Stimulated activated CD4-positive, alpha-beta T cell treated with anti-CD3 and anti-CD28 coated beads, Interleukin-1b, Interleukin-23, amount 100 ng/mL, for 1 hour (primary cell): ENCODE measurements at regions not wholly inside any gene's neighbourhood (a gene's known extent, or its start where the extent isn't known, plus 50 kb on each side); places are given as distances from the start of the nearest gene placed in this dataset.
"Not testable (repeated sequence)": the region's sequence is repeated elsewhere in the genome, so short reads cannot be mapped to it uniquely, and the experiment has no call there.

Source experiments
- DNase-seq, 2 donors: peaks; one replicate each; pipeline ENCODE4 v3.0.0-alpha.2; 2020; ENCODE audit warnings: low read depth in 2 of 2

- no peak for DNase-seq
Measured at GRCh38 chr14:71327691-71328090, 420.4 kb downstream of the PCNX1 start.

GRCh38 chr14:71328183-71328582 is 420.9 kb downstream of the PCNX1 start:
- DNase-seq, result no peak

- no peak for DNase-seq
Measured at GRCh38 chr14:71328954-71329353, 421.7 kb downstream of the PCNX1 start.

- no peak for DNase-seq
Measured at GRCh38 chr14:71331403-71331802, 424.1 kb downstream of the PCNX1 start.

- no peak for DNase-seq
Measured at GRCh38 chr14:71332476-71332875, 425.2 kb downstream of the PCNX1 start.

- DNase-seq, result no peak
Measured at GRCh38 chr14:71333705-71334104, 426.4 kb downstream of the PCNX1 start.

- DNase-seq, result no peak
Measured at GRCh38 chr14:71336489-71337192, 429.4 kb downstream of the PCNX1 start.

GRCh38 chr14:71338153-71338552 is 430.9 kb downstream of the PCNX1 start:
- DNase-seq, result no peak

- no peak for DNase-seq
Measured at GRCh38 chr14:71339650-71340415, 432.6 kb downstream of the PCNX1 start.

- DNase-seq, result no peak
Measured at GRCh38 chr14:71341156-71341555, 433.9 kb downstream of the PCNX1 start.

- no peak for DNase-seq
Measured at GRCh38 chr14:71343724-71344123, 436.5 kb downstream of the PCNX1 start.

- DNase-seq, result no peak
Measured at GRCh38 chr14:71344506-71344905, 437.2 kb downstream of the PCNX1 start.

GRCh38 chr14:71346685-71347084 is 439.4 kb downstream of the PCNX1 start:
- no peak for DNase-seq

- DNase-seq, result no peak
Measured at GRCh38 chr14:71348394-71348793, 441.1 kb downstream of the PCNX1 start.

- DNase-seq, result no peak
Measured at GRCh38 chr14:71348817-71349216, 441.6 kb downstream of the PCNX1 start.

GRCh38 chr14:71354142-71354541 is 446.9 kb downstream of the PCNX1 start:
- no peak for DNase-seq

GRCh38 chr14:71354801-71355200 is 447.5 kb downstream of the PCNX1 start:
- DNase-seq, result no peak

GRCh38 chr14:71355324-71356201 is 448.3 kb downstream of the PCNX1 start:
- DNase-seq, result no peak

- DNase-seq, result no peak
Measured at GRCh38 chr14:71358209-71358931, 451.1 kb downstream of the PCNX1 start.

GRCh38 chr14:71358932-71359421 is 451.7 kb downstream of the PCNX1 start:
- DNase-seq, result not testable (repeated sequence)

- DNase-seq, result no peak
Measured at GRCh38 chr14:71359823-71360222, 452.6 kb downstream of the PCNX1 start.
